G401.6 (cell line): ENCODE measurements at regions not wholly inside any gene's neighbourhood (a gene's known extent, or its start where the extent isn't known, plus 50 kb on each side); places are given as distances from the start of the nearest gene placed in this dataset.
"Not testable (repeated sequence)": the region's sequence is repeated elsewhere in the genome, so short reads cannot be mapped to it uniquely, and the experiment has no call there.

Source experiments
- FAIRE-seq: peaks from 2 replicates; lab custom pipeline; 2012; peaks lifted over from hg19 to GRCh38; lab: Jason Lieb, UNC

DNA sequence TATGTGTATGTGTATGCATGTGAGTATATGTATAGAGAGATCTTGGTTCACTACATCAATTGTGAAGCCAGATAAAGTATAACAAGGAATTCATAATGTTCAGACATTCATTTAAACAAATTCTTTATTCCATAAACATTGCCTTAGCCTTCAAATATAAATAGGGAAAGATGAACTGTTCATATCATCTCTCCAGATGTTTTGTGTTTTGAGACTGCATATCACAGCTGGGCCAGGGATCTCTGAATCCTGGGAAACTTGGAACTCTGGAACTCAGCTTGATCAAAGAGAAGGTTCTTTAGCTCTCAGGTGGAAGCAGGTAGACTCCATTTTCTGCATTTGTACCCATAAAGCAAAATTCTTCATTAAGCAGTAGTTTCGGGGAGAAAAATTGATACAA is 272.6 kb upstream of the ETAA1 start:
- FAIRE-seq, result no peak

- FAIRE-seq, result no peak
Observed at GRCh38 chr2:67130531-67131256, 266.4 kb upstream of the ETAA1 start.

GRCh38 chr2:67131257-67131609 is 265.9 kb upstream of the ETAA1 start:
- no peak for FAIRE-seq

DNA sequence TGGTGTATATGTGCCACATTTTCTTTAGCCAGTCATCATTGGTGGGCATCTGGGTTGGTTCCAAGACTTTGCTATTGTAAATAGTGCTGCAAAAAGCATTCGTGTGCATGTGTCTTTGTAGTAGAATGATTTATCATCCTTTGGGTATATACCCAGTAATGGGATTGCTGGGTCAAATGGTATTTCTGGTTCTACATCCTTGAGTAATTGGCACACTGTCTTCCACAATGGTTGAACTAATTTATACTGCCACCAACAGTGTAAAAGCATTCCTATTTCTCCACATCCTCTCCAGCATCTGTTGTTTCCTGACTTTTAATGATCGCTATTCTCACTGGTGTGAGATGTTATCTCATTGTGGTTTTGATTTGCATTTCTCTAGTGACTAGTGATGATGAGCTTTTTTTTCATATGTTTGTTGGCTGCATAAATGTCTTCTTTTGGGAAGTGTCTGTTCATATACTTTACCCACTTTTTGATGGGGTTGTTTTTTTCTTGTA is 264.6 kb upstream of the ETAA1 start:
- FAIRE-seq, result not testable (repeated sequence)

- FAIRE-seq, result no peak
Observed at GRCh38 chr2:67135208-67135607, 261.9 kb upstream of the ETAA1 start.

- no peak for FAIRE-seq
Observed at GRCh38 chr2:67137699-67138098, 259.4 kb upstream of the ETAA1 start.

DNA sequence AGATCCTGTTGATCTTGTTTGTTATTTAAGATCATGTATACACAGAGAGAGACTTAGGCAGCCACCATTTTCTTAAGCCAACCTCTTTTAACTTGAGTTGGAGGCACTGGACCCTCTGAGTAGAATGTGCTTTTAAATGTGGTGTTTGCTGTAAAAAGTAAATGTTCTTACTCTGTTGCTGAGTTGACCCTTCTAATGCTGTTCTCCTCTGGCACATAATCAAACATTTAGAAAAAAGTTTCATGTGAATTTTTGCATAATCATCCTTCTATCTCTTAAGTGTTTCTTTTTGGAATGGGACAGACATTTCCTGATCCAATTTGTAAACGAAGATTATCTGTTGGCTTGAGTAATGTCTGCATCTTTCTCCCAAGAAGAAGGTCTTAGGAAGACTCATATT is 255.1 kb upstream of the ETAA1 start:
- no peak for FAIRE-seq

GRCh38 chr2:67142741-67143140 is 254.4 kb upstream of the ETAA1 start:
- no peak for FAIRE-seq

DNA sequence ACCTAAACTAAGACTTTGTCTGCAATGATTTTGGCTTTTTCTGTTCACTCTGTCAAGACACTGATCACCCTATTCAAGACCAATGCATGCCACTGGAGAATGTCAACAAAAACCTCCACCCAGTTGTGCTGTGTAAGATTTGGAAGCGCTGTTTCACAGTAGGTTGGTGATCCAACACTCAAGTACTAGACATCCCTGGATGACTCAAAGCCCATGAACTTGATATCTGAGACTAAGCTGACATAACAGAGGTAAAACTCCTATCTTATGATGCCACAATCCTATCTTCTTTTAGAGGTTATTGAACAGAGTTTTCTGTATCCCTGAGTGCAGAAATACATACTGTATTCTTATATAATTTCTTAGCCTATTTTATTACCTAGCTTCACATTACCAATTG is 251.3 kb upstream of the ETAA1 start:
- no peak for FAIRE-seq

DNA sequence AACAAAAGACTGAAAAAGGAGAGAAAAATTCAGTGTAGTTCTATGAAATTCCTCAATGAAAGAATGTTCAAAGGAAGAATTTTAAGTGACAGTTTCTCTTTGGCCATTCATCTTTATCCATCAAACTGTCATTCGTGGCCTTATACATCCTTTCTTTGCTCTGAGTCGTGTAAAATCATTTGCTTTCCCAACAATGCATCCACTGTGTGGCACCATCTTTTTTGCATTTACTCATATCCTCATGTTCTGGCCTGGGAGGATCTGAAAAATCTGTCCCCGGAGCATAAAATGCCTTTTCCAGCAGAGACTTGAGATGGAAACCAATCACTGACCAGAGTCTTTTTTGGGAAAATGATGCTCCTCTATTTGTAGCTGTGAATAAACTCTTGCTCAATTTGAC is 240.3 kb upstream of the ETAA1 start:
- FAIRE-seq, result no peak

DNA sequence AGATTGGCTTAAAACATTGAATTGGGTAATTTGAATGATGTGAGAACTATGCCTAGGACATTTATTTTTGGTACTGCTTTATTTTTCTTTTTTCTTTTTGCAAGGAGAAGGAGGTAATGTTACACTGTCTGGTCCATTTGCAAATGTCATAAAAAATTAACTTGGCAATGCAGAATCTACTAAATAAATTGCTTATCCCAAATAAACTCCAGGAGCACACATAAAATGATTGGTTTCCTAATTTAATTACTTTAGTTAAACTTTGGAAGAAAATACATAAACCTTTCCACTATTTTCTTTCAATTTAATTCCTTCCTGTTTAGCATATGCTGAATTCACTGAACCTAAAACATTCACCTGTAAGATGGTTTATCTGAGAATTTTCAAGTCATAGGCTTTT is 238.4 kb upstream of the ETAA1 start:
- FAIRE-seq, result no peak

GRCh38 chr2:67159929-67160328 is 237.2 kb upstream of the ETAA1 start:
- no peak for FAIRE-seq

DNA sequence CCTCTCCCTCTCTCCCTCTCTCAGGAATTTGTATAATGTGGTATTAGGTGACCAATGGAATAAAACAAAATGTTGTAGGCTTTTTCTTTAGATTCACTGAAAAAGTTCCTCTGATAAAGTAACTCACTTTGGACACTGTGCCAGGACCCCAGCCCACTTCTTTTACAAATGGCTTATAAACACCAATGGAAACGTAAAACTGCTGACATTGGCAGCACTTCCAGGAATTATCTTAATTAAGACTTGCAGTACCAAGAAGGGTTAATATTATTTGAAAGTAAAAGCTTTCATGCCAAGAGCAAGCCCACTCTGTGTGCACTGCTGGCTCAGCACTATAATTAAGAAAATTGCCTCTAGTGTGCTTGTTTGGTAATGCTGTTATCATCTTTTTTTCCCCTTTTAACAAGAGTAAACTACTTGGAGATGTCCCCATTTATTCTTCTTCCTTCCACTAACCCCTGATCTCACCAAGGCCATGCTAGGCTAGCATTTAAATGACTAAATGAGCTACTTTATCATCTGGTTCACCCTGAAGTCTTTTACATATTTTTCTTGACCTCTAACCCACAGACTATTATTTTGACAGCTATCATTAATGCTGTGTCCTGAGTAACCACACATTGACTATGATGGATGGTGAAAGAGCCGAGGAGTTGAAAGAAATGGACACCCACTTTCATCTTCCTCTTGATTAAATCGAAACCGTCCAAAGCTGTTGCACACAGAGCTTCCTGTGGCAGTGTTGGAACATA is 232.2 kb upstream of the ETAA1 start:
- no peak for FAIRE-seq

DNA sequence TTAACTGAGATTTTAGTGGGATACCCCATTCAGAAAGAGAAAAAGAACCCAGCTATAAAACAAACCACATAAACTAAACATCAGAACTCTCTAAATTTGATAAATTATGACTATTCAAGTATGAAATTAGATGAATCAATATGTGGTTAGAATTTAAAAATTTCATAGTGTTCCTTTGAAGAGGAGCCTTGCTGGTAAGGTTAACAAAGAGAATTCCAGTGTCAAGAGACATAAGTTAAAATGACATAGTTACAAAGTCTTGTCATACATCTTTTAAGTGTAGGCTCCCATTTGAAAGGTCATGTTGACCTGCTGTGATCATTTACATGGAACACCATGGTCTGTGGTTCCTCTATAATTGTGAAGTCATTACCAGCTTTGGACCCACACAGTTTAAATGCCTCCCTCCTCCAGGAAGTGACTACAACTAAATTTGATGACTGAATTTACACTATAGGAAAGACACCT is 231.6 kb upstream of the ETAA1 start:
- no peak for FAIRE-seq

DNA sequence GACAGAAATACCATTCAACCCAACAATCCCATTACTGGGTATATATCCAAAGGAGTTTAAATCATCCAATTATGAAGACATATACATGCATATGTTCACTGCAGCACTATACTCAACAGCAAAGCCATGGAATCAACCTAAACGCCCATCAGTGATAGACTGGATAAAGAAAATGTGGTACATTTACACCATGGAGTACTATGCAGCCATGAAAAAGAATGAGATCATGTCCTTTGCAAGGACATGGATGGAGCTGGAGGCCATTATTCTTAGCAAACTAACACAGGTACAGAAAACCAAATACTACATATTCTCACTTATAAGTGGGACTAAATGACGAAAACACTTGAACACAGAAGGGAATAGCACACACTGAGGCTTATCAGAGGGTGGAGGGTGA is 230.6 kb upstream of the ETAA1 start:
- FAIRE-seq, result not testable (repeated sequence)

DNA sequence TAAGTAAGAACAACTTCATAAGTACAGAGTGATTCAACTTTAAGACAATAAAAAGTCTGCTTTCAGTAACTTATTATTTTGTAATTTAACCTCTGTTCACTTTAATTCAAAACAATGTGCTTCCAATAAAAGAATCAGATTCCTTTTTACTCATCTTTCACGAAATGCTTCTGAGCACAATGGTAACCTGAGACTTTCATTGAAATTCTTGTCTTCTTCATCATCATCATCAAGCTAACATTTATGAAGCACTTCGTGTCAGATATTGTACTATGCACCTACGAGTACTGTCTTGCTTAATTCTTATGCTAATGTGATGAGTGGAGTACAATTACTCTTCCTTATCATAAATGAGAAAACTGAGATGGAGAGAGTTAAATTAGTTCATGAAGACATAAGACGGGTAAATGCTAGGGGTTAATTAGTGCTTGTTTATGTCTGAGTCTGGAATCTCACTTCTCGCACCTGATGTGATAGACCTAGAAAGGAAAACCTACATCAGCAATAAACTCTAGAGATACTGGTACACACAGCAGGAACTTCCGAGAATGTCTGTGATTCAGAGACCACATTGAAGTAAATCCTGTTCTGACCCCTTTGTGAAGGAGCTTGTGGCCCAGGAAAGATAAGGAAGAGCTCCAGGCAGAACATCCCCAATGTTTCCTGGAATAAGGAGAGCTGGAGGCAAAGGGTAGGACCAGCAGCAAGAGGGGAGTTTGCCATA is 227.6 kb upstream of the ETAA1 start:
- no peak for FAIRE-seq

DNA sequence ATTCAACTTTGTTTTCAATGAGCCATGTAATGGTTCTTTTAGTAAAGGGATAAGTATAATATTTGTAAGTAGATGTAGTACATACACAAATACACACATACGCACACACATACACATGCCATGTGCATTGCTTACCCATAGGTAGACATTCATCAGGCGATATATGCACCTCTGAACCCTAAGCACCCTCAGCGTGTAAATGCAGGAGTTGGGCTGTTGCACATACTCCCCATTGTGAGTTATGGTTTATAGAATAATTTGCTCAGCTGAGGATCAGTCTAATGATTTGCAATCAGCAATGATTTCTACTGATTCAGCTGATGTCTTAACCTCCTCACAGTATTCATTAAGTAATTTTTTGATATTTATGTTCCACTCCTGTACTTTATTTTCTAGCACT is 217.6 kb upstream of the ETAA1 start:
- FAIRE-seq, result no peak

DNA sequence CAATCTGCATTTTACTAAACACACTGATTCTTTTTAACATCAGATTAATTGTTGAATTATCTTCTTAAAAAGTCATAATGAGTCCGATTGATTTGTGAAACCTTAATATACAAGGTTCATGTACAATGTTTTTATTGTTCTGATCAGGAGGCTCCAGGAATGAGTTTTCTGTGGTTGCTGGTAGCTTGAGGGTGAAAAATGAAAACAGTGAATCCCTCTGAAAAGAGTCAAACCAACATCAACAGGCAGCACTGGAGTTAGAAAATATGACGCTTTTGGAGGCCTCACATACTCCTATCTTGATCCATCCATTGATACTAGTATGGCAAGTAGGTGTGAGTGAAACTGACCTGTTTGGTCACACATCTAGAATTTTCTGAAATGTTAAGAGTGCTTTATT is 216.3 kb upstream of the ETAA1 start:
- FAIRE-seq, result no peak

DNA sequence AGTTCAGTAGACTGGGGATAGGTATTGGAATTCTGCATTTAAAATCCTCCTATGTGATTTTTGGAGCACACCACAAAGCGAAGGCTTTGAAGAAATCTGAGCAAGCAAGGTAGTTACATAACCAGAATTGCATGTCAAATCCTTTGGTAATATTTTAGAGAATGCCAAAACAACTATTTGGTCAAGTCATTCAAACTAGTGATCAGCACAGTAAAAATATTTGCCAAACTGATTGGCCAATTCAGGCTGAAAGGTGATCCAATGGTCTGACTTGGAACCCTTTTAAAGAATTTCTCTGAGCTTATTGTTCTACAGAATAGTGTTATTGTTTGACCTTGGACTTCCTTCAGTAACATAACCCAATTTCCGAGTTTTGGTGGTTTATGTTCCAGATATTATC is 214.2 kb upstream of the ETAA1 start:
- no peak for FAIRE-seq

- FAIRE-seq, result no peak
Observed at GRCh38 chr2:67186326-67186725, 210.8 kb upstream of the ETAA1 start.

DNA sequence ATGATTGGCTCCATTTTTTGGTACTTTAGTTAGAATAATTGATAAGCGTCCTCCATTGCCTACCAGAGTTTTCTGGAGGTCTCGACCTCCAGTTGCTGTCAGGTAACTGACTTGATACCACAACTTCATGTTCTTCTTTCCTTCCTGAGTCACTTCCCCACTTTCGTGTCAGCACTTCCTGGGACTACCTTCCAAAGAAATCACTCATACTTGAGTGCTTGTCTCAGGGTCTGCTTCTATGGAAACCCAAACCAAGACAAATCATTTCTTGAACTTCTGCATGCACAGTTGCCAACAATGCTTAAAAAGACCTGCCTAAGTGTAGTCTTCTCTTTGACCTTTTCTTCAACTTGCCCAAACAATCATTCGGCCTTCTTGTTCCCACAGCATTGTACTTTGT is 210.3 kb upstream of the ETAA1 start:
- no peak for FAIRE-seq

DNA sequence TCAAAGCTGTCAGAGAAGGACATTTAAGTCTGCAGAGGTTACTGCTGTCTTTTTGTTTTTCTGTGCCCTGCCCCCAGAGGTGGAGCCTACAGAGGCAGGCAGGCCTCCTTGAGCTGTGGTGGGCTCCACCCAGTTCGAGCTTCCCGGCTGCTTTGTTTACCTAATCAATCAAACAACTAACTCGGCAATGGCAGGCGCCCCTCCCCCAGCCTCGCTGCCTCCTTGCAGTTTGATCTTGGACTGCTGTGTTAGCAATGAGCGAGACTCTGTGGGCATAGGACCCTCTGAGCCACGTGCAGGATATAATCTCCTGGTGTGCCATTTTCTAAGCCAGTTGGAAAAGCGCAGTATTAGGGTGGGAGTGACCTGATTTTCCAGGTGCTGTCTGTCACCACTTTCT is 201.8 kb upstream of the ETAA1 start:
- FAIRE-seq, result not testable (repeated sequence)

DNA sequence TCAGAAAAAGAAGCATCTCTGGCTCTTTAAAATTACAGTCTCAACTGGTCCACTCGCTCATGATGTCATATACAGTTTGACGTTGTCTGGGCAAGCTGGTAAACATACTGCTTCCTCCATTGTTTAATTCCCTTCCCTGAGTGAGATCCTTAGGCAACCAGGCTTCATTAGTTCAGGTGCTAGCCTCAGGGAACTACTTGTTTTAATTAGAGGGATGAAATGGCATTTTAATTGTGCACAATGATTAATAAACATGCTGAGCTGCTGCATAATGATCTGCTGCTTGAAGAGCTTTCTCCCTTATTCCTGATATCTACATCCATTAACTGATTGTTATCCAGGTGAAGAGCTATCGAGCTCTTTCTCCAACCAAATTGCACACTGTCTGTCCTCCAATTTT is 195.6 kb upstream of the ETAA1 start:
- FAIRE-seq, result no peak
